Natural killer cell (primary cell): ENCODE measurements at regions not wholly inside any gene's neighbourhood (a gene's known extent, or its start where the extent isn't known, plus 50 kb on each side); places are given as distances from the start of the nearest gene placed in this dataset.

Experiments used
- ATAC-seq, 3 donors: fragments of 150-1000 bp in 2 of 3; fragments of 200-7000 bp in 1 of 3; cut with Tn5 transposase; 1 replicate in 1 of 3; 2 replicates in 2 of 3; pipeline ENCODE4 v1.10.0; 2021; ENCODE audit warnings: mild to moderate bottlenecking in 2 of 3, moderate library complexity in 2 of 3
- DNase-seq, 2 donors: peaks; one replicate each; pipeline versions ENCODE4 v3.0.0 to v3.0.0-alpha.2; 2013 to 2021; ENCODE audit warnings: mixed read lengths in 1 of 2
- H3K27ac ChIP-seq: one replicate; pipeline ENCODE4 v1.5.1; 2013; ENCODE audit warnings: mild to moderate bottlenecking, low read length
- H3K27me3 ChIP-seq: one replicate; pipeline ENCODE4 v1.6.1; 2013; ENCODE audit warnings: low read length; ENCODE audit not compliant: control insufficient read depth, insufficient read depth
- H3K36me3 ChIP-seq: one replicate; pipeline ENCODE4 v1.6.1; 2013; ENCODE audit warnings: low read length; ENCODE audit not compliant: control insufficient read depth, insufficient read depth
- H3K4me1 ChIP-seq: one replicate; pipeline ENCODE4 v1.6.1; 2013; ENCODE audit warnings: low read length; ENCODE audit not compliant: control insufficient read depth, insufficient read depth
- H3K4me3 ChIP-seq: one replicate; pipeline ENCODE4 v1.5.1; 2013; ENCODE audit warnings: low read length
- H3K9me3 ChIP-seq: one replicate; pipeline ENCODE4 v1.6.1; 2013; ENCODE audit warnings: low read length; ENCODE audit not compliant: control insufficient read depth, insufficient read depth
- H3K27ac Mint-ChIP-seq, 2 donors: one replicate each; pipeline ENCODE4 v1.8.0; 2022; ENCODE audit warnings: mild to moderate bottlenecking in 2 of 2, mixed read lengths in 2 of 2, moderate library complexity in 1 of 2
- H3K27me3 Mint-ChIP-seq, 2 donors: one replicate each; pipeline ENCODE4 v1.8.0; 2022; ENCODE audit warnings: low read depth in 2 of 2, mixed read lengths in 2 of 2
- H3K36me3 Mint-ChIP-seq: one replicate; pipeline ENCODE4 v1.8.0; 2022; ENCODE audit warnings: mixed read lengths
- H3K4me1 Mint-ChIP-seq, 2 donors: one replicate each; pipeline ENCODE4 v1.8.0; 2022; ENCODE audit warnings: mixed read lengths in 2 of 2
- H3K4me3 Mint-ChIP-seq: one replicate; pipeline ENCODE4 v1.8.0; 2022; ENCODE audit warnings: mild to moderate bottlenecking, moderate library complexity, mixed read lengths
- H3K9me3 Mint-ChIP-seq, 2 donors: one replicate each; pipeline ENCODE4 v1.8.0; 2022; ENCODE audit warnings: mixed read lengths in 2 of 2
- CTCF ChIP-seq: fragments of 200-600 bp; IDR thresholded peaks from one replicate; pipeline ENCODE4 v1.8.0; 2022; ENCODE audit warnings: antibody characterized with exemption
- WGBS: methylation state at CpG from one replicate; pipeline ENCODE4 v1.1.7; 2013; ENCODE audit warnings: missing lambda C conversion rate; ENCODE audit not compliant: insufficient coverage; 5-methylcytosine and 5-hydroxymethylcytosine counted together
- intact Hi-C: fragments of 100-400 bp; cut with micrococcal nuclease; formaldehyde crosslinking; loops from one replicate; pipeline ENCODE4 v1.14.2; 2022

GRCh38 chr2:64393383-64394010 is 60.5 kb upstream of the LGALSL start:
- Mint-ChIP-seq H3K27ac (no peak overlapping the region), H3K9me3 (peaks cover 3 to 6% of the 10 kb centered on the region in 2 donors), H3K4me3 (no peak overlapping the region), H3K4me1 (no peaks in the 10 kb centered on the region), H3K36me3 (peaks cover 6% of the 10 kb centered on the region), H3K27me3 (peaks cover 3 to 8% of the 10 kb centered on the region in 2 donors)
- Histone ChIP-seq H3K27me3 (no peaks in the 10 kb centered on the region), H3K4me1 (no peaks in the 10 kb centered on the region), H3K36me3 (no peaks in the 10 kb centered on the region), H3K9me3 (no peaks in the 10 kb centered on the region), H3K27ac (no peak overlapping the region), H3K4me3 (no peak overlapping the region)
- no peak for TF ChIP-seq CTCF
- intact Hi-C loops, result no loop called here
- ATAC-seq (no peak), DNase-seq (no peak)
- 94% methylated on average over 3 of the region's 3 CpGs for WGBS

- Mint-ChIP-seq H3K27ac (no peak overlapping the region), H3K27me3 (peaks cover under 1 to 8% of the 10 kb centered on the region in 2 donors), H3K4me1 (no peaks in the 10 kb centered on the region), H3K36me3 (peaks cover 6% of the 10 kb centered on the region), H3K4me3 (no peak overlapping the region), H3K9me3 (peaks cover 3 to 6% of the 10 kb centered on the region in 2 donors)
- no peak for ATAC-seq
- Histone ChIP-seq H3K9me3 (no peaks in the 10 kb centered on the region), H3K27me3 (no peaks in the 10 kb centered on the region), H3K36me3 (no peaks in the 10 kb centered on the region), H3K4me3 (no peak overlapping the region), H3K4me1 (no peaks in the 10 kb centered on the region), H3K27ac (no peak overlapping the region)
- 97% methylated on average over 3 of the region's 3 CpGs for WGBS
- no peak for DNase-seq
- no peak for TF ChIP-seq CTCF
- intact Hi-C loops, result no loop called here
These were observed 59.8 kb upstream of the LGALSL start for GRCh38 chr2:64394153-64394552.

- no peak for DNase-seq
These were observed 58.0 kb upstream of the LGALSL start for GRCh38 chr2:64396001-64396400.

More at GRCh38 chr2:64396001-64396400, 58.0 kb upstream of the LGALSL start:
- Mint-ChIP-seq H3K27ac (no peak overlapping the region), H3K4me1 (no peaks in the 10 kb centered on the region), H3K4me3 (no peak overlapping the region), H3K36me3 (no peaks in the 10 kb centered on the region), H3K27me3 (peaks cover 5 to 6% of the 10 kb centered on the region in 2 donors), H3K9me3 (peaks cover under 1% of the 10 kb centered on the region in 2 donors)
- no peaks in the 10 kb centered on the region for H3K36me3 ChIP-seq
- no peak for TF ChIP-seq CTCF
- intact Hi-C loops, result no loop called here
- no peaks in the 10 kb centered on the region for H3K9me3 ChIP-seq
- no peak for ATAC-seq
- H3K27me3 ChIP-seq, result no peaks in the 10 kb centered on the region
- 91% methylated on average over 5 of the region's 5 CpGs for WGBS
- no peak overlapping the region for H3K27ac ChIP-seq
- H3K4me3 ChIP-seq, result no peak overlapping the region
- no peaks in the 10 kb centered on the region for H3K4me1 ChIP-seq
